Urothelium cell line (cell line): ENCODE measurements at regions not wholly inside any gene's neighbourhood (a gene's known extent, or its start where the extent isn't known, plus 50 kb on each side); places are given as distances from the start of the nearest gene placed in this dataset.
A peak's percentile ranks its signal among the peaks of the same experiment; 100 is the strongest.
"Not testable (repeated sequence)": the region's sequence is repeated elsewhere in the genome, so short reads cannot be mapped to it uniquely, and the experiment has no call there.

Experiments
- DNase-seq: peaks from one replicate; pipeline ENCODE4 v3.0.0; 2011; ENCODE audit warnings: low spot score, mixed read lengths
- FAIRE-seq: peaks from 2 replicates; lab custom pipeline; 2011; peaks lifted over from hg19 to GRCh38; lab: Jason Lieb, UNC

- no peak for DNase-seq
- FAIRE-seq, result no peak
These were observed 232.5 kb downstream of the PARP8 start for GRCh38 chr5:50898966-50899365.

- no peak for DNase-seq
- FAIRE-seq, result no peak
These were observed 234.6 kb downstream of the PARP8 start for GRCh38 chr5:50900952-50901510.

DNA sequence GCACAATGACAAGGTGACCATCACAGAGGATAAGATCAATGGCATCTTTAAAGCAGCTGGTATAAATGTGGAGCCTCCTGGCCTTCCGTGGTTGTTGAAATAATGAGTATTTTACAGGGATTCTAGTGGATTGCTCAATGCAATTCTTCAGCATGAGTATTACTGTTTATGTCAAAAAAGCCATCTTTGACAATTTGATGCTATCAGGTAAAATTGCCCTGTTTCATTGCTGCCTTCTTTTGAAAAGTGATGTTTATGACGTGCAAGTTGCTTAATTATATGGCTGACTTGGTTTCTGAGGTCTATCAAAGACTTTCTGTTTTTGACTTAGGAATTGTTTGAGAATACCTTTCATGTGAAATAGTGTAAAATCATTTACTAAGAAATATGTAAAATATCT lies 237.2 kb downstream of the PARP8 start:
- FAIRE-seq, result no peak

GRCh38 chr5:50905996-50906570 lies 239.6 kb downstream of the PARP8 start:
- no peak for FAIRE-seq
- DNase-seq, result no peak

More for the DNA sequence above, 237.2 kb downstream of the PARP8 start:
- DNase-seq, result no peak

- not testable (repeated sequence) for FAIRE-seq, DNase-seq
These were observed 253.7 kb downstream of the PARP8 start for GRCh38 chr5:50920160-50920559.

GRCh38 chr5:50921366-50922133 lies 255.1 kb downstream of the PARP8 start:
- no peak for DNase-seq
- FAIRE-seq, result no peak

DNA sequence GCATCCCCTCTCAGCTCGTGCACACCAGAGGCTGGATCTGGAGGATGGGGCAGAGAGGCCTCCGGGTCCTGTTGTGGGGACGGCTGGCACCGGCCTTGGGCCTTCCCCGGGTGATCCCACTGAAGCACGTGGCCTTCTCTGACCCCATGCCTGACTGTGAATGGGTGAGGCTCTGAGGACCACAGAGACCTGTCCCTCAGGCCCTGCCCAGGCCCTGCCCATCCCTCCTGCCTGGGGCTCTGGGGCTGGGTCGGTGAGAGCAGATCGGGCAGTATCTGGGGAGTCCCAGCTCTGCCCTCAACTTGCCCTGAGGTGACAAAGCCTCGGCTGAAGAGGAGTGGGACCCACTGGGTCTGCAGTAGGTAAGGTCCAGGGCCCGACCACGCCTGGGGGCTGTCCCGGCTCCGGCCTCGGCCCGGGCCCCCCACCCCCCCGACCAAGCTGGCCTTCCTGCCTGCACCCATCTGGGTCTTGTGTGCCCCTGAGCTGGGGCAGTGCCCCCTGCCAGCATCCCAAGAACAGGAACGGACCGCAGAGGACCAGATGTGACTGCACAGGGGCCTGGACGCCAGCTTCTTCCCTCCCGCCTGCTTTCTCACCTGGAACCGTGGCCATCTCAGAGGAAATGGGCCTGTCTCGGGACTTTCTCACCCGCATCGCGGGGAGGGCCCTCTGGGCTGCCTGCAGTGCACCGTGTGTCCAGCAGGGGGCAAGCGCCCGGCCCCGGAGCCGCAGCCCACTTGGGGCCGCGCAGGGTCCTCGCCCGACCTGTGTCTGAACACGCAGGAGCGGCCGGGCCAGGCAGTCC lies 255.9 kb downstream of the PARP8 start:
- peak; percentile 39 for DNase-seq
- peak; percentile 97 for FAIRE-seq

DNA sequence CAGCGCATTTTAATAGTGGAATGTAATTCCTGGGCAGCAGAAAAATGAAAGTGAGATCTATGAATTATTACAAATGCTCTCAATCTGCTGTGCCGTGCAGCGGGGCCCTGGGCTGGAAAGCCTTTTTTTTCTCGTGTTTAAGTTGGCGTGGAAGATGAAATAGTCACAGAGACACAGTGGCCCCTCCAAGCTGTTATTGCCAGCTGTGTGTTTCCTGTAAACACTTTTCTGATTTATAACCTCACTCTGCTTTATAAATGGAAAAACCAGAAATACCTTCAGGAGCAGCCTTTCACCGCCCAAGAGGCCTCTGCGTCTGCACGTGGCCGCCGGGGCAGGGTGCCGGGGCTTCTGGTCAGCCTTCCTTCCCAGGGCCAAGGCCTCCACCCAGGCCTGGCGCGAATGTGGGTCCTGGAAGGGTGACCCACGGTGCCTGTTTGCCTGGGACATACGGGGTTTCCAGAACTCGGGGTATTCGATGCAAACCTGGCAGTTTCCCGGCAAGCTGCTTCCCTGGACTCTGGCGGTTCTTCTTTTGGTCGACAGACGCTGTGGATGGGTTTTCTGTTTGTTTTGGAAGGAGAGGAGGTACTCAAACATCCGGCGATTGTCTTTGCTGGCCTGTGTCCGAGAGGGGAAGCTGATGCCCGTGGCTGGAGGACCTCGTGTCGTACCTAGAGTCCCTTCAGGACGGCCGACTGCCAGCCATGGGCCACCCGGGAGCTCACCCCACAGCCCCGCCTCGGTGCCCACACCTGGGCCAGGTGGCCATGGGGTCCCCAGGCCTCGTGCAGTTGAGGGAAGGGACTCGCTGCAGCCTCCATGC lies 256.7 kb downstream of the PARP8 start:
- DNase-seq (no peak), FAIRE-seq (no peak)

GRCh38 chr5:50923768-50924494 lies 257.5 kb downstream of the PARP8 start:
- FAIRE-seq (no peak), DNase-seq (no peak)

- FAIRE-seq, result no peak
These were observed 261.5 kb downstream of the PARP8 start for GRCh38 chr5:50927953-50928352.

DNA sequence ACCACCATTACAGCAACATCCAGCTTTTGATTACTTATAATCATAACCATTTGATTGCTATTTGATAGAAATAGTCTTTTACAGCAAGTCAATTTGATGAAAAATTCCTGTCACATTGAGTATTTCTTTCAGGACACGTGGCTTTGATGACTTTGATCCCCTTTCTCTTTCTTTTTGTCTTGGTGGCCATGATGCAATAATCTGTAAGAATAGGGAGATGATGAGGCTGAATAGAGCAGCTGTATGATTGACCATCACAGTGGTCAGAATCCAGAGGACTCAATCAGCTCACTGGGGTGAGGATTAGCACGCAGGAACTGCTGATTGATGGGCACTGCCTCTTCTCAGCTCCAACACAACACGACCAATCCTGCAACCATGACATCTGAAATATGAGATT lies 262.7 kb downstream of the PARP8 start:
- FAIRE-seq, result no peak
- DNase-seq, result no peak

More at GRCh38 chr5:50927953-50928352, 261.5 kb downstream of the PARP8 start:
- DNase-seq, result no peak

DNA sequence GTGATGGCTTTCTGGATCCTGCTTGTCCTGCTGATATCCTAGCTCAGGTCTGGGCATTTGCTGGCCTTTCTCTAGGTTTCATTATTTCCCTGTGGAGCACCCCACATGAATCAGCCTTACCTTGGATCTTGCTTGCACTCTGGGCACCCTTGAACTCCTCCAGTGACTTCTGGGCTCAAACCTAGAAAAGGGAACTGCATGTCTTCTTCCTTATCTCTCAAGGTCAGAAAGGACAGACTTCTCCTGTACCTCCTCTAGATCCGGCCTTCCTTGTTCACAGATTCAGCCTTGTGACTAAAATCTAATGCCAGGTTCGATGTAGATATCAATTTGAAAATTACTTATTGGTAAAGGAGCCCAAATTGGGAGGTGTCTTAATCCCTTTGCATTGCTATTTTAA lies 267.9 kb downstream of the PARP8 start:
- FAIRE-seq, result no peak

GRCh38 chr5:50945139-50945538 lies 278.7 kb downstream of the PARP8 start:
- no peak for FAIRE-seq
- DNase-seq, result no peak

More for the DNA sequence above, 267.9 kb downstream of the PARP8 start:
- DNase-seq, result no peak

DNA sequence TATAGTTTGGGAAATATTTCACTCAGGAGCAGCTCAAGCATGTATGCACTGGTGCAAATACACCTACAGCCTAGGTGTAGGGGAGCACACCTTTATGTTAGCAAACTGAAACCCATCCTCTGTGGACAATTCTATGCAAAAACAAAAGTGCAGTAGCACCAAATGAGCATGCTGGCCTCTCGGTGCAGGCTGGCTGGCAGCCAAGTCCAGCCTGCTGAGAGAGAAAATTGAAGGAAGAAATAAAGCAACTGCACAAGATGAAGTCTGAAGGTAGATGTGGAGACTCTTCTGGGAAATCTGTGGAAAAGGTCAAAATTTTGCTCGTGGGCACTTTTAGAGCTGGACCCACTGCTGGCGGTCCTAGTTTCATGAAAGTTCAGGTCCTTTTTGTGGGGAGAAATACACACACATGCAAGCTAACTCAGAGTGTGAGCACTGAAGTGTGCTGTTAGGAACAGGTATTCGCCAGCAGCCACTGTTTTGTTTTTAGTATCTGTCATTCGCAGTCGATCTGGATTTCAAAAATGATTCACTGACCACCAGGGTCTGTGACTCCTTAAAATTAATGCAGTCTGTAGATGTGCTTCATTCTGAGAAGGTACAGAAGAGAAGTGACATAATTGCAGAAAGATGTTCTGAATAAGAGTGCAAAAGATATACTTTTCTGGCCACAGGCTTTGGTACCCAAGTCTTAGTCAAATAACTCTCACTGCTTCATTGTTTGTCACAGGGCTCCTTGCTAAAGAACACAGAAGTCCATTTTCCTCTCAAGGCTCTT lies 281.7 kb downstream of the PARP8 start:
- peak; percentile 11 for DNase-seq
- FAIRE-seq, result no peak

- DNase-seq (no peak), FAIRE-seq (no peak)
These were observed 286.9 kb downstream of the PARP8 start for GRCh38 chr5:50953290-50953689.

DNA sequence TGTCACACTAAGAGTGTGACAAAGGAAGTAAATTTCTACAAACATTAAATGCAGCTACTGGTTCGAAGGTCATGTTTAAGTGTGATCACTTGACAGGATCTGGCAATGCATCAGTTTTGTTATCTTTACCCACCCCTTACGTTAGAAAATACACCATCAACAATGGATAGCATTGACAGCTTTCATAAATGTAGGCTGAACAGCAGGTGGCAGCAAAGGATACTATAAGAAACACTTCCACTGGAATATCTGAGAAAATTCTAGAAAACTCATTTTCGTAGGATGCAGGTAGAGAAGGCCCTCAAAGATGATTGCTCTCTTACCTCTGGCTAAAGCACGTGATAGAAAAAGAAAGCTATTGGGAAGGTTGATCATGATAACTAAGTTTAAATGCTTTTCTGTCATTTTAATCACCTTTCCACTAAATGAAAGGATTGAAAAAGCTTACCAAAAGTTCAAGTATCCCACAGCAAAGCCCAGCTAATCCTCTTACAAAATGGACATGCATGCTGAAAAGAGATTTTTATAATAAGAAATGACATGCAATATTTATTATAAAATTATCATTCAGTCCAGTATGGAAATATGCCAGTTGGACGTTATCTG lies 292.5 kb downstream of the PARP8 start:
- FAIRE-seq (peak; percentile 23), DNase-seq (peak; percentile 26)

GRCh38 chr5:50962934-50963872 lies 296.8 kb downstream of the PARP8 start:
- FAIRE-seq, result no peak

More at GRCh38 chr5:50962934-50963872, 296.8 kb downstream of the PARP8 start:
- DNase-seq, result peak; percentile 85
